HG03066 (cell line): ENCODE measurements at regions not wholly inside any gene's neighbourhood (a gene's known extent, or its start where the extent isn't known, plus 50 kb on each side); places are given as distances from the start of the nearest gene placed in this dataset.

Experiments used
- ATAC-seq: cut with Tn5 transposase; IDR thresholded peaks from one replicate; pipeline ENCODE4 v1.9.1; 2021; ENCODE audit warnings: low read depth; ENCODE audit not compliant: unreplicated experiment

- ATAC-seq: no peak
Measured at GRCh38 chr15:96066126-96066525, 264.4 kb upstream of the NR2F2 start.

DNA sequence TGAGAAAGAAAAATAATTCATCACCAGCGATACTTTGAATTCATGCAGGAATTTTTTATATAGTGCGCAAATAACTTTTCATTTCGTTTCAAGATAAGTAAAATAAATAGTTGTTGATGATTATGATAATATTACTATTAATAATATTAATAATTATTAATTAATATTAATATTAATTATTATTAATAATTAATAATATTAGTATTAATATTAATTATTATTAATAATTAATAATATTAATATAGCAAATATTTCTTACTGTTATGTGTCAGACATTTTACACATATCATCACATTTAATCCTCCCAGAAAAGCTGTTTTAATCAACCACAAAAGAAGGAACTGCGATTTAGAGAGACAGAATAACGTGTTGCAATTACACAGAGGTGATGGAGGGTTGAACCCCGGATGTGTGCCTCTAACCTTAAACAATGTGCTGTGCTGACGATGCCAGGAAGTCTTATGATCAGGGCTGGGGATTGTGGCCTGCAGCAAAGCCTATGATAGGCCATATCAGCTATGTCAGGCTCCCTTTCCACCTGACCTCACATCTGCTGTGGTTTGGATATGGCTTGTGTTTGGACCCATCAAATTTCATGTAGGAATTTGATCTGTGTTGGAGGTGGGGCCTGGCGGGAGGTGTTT is 263.5 kb upstream of the NR2F2 start:
- ATAC-seq: no peak

- ATAC-seq: no peak
Measured at GRCh38 chr15:96067677-96068076, 262.8 kb upstream of the NR2F2 start.

- no peak for ATAC-seq
Measured at GRCh38 chr15:96068897-96069296, 261.6 kb upstream of the NR2F2 start.

DNA sequence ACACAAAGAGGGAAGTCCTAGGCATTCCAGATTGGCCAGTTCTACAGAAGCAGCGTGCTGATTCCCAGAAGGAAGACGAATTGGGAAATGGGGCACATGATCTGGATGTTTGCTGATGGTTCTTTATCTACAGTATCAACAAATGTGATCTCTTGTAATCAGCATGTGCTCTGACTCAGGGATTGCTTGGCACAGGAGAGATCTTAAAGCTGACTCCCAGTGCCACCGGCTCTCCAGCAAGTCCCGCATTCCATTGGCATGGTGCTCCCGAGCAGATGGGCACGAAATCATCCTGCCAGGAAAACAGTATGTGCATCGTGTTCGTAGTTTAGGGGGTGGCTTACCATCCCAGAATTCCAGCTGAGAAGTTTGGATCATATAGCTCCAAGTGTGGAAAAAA is 259.9 kb upstream of the NR2F2 start:
- no peak for ATAC-seq

DNA sequence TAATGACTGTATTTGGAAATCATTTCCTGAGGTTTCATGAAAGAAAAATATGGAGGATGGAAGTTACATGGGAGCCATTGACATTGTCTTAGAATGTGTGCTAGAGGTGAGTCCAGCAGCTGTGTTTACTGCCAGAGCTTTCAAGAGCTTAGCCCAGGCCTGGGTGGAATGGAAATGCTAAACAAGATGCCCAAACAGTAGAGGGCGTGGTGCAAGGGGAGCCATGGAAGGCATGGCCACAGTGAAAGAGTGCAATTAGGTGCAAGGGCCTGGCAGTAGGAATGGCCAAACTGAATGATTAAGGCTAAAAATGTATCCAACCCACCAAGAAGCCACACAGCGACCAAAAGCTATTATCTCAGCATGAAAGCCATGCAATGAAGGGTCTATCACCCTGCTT is 257.7 kb upstream of the NR2F2 start:
- ATAC-seq: no peak

GRCh38 chr15:96073908-96074307 is 256.6 kb upstream of the NR2F2 start:
- no peak for ATAC-seq

DNA sequence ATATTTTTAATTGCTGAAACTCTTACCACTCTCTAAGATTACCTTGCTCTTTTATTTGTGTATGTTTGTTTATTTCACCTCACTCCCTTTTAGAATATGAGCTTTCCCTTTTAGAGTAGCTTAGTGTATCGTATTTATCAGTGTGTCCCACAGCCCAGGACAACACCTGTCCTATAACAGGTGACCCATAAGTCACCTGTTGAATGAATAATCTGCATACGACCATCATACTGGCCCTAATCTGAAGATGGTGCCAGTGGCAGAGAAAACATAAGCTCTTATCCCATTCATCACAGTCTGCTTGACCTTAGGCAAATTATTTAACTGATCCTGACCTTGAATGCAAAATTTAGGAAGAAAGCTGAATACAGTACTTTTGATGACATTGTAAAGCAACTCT is 254.6 kb upstream of the NR2F2 start:
- no peak for ATAC-seq

GRCh38 chr15:96076350-96076749 is 254.2 kb upstream of the NR2F2 start:
- ATAC-seq: no peak

DNA sequence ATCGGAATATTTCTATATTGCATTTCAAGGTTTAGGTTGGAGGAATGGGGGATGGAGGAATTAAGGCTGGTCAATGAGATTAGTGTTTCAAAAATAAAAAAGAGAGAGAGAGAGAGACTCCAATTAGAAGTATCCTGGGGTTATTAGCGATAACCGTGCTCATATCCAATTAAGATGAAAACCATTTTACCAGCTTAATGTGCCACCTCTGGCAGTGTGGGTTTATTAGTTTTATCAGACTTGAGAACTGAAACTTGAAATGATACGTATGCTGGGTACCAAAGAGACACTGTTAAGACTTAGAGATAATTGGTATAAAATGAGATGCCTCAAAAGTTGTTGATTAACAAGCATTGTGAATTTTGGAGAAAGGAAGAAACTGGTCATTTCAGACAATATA is 251.5 kb upstream of the NR2F2 start:
- ATAC-seq: no peak

DNA sequence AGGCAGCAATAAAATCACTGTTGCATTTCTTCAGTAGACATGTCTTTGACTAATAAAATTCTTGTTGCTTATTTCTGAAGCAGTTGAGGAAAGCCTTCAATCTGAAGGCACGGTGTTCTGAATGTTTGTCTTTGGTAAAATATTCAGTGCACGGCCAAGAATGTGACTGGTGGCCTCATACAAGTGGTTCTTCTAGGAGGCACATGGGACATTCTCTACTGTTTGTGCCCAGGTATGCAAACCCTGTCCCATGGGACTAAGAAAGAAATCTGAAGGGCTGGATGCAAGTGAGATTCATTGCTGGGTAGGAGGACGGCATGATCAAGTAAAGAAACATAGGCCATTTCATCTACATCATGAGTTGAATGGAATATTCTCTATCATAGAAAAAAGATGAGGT is 250.6 kb upstream of the NR2F2 start:
- no peak for ATAC-seq

DNA sequence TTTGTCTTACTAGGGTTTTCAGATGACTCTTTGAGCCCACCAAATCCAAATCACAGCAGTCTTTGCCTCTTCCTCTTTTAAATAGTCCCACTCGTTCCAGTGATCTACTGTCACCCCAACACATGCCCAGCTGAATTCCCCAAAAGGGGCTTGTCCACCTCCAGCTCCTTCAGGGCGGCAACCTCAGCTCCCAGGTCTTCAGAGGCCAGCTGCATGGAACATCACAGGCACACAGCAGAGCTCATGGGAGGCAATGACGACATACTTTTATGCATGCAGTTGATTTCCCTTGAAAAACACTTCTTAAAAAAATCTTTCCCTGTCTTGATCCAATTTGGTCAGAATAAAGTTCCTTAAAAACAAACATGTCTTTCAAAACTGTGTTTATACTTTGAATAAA is 244.3 kb upstream of the NR2F2 start:
- ATAC-seq: no peak

- ATAC-seq: no peak
Measured at GRCh38 chr15:96087180-96087884, 243.2 kb upstream of the NR2F2 start.

GRCh38 chr15:96088650-96089049 is 241.8 kb upstream of the NR2F2 start:
- no peak for ATAC-seq

DNA sequence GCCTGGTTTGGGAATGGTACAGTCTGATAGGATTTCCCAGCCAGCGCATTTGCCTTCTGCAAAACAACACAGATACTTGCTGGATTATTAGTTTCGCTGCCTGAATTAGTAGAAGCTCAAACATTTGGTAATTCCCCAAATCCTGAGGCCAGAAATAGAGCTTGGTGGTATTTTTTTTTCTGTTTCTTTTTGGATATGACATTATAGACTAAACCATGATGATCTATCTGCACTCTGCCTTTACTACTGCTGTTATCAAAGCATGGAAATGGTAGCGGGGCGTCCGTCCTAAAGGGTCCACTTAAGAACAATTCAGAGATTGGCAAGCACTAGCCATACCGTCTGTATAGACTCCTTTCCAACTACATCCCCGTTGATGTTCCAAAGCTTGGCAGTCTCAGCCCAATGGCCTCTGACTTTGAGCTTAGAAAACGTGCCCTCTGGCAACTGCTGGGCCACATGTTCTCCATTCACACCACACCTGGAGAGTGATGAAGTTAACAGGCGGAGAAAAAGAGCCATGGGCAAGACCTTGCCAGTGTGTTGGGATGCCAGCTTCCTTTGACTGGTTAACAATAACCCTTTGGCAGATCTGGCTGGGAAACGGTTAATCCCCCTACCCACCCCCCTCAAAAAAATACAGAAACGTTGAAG is 241.0 kb upstream of the NR2F2 start:
- ATAC-seq: no peak

DNA sequence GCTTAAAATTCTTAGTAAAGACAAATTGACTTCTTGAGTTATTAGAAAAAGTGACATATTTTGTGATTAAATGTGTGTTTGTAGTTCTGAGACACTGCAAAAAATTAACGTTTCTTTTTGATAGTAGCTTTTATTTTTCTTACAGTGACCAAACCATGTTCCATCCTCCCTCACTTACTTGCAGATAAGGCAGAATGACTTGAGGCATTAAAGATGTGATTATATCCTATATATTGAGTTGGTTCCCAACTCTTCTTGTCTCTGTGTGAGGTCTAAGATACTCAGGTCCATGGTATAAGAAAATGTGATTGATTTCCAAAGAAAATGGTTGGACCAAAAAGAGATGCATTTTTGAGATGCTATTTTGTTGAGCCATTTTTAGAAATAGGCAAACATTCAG is 238.3 kb upstream of the NR2F2 start:
- no peak for ATAC-seq

DNA sequence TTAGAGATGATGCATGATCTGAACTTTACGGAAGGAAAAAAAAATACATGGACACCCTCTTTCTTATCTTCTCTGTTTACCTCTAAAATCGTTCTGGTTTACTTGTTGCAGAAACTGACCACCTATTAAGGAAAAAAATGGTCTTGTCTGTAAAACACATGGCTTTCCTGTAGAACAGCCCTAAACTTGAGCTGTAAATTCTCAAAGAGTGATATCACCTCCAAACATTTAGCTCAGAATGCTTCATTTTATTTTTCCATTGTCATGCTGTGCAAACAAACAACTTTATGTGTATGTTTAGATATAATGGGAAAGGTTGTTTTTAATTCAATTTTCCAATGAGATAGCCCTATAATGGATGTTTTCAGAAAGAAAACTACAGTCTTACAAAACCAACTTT is 237.4 kb upstream of the NR2F2 start:
- no peak for ATAC-seq

- ATAC-seq: no peak
Measured at GRCh38 chr15:96097661-96098060, 232.8 kb upstream of the NR2F2 start.

DNA sequence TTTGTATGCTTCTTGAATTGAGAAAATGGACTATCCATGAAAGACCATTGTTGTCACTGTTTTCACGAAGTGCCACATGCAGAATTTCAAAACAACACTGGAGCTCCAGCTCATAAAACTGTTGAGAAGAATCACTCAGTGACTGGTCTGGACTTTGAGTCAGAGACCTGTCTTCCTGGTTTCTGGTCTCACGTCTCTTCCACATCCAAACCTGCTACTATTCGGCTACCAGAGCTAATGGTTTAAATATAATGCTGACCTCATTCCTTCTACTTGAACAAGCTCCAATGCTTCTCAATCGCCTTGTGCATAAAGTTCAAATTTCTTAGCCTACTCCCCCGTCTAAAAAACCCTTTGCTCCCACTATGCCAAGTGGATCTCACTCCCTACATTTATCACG is 227.9 kb upstream of the NR2F2 start:
- no peak for ATAC-seq

GRCh38 chr15:96106181-96106580 is 224.3 kb upstream of the NR2F2 start:
- ATAC-seq: no peak

DNA sequence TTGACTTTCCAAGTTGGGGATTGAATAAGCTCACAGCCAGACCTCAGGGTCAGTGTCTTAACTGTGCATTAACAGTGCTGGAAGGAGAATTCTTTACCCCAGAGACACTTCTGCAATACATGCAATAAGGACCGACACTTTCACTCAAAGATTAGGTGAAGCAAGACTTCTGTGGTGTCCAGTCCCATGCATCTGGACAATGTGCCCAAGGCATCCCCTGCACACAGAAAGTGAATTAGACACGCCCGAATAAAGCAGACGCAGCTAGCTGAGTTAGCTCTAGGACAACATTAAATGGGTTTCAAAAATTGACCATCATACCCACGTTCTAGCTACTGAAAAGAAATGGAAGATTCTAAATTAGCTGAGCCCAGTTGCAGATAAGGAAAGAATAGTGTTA is 223.9 kb upstream of the NR2F2 start:
- ATAC-seq: no peak

- no peak for ATAC-seq
Measured at GRCh38 chr15:96107916-96108315, 222.6 kb upstream of the NR2F2 start.
